GM18870 (cell line): ENCODE measurements at regions not wholly inside any gene's neighbourhood (a gene's known extent, or its start where the extent isn't known, plus 50 kb on each side); places are given as distances from the start of the nearest gene placed in this dataset.

Source experiments
- ATAC-seq: cut with Tn5 transposase; IDR thresholded peaks from one replicate; pipeline ENCODE4 v1.9.1; 2021; ENCODE audit warnings: moderate library complexity; ENCODE audit not compliant: unreplicated experiment

DNA sequence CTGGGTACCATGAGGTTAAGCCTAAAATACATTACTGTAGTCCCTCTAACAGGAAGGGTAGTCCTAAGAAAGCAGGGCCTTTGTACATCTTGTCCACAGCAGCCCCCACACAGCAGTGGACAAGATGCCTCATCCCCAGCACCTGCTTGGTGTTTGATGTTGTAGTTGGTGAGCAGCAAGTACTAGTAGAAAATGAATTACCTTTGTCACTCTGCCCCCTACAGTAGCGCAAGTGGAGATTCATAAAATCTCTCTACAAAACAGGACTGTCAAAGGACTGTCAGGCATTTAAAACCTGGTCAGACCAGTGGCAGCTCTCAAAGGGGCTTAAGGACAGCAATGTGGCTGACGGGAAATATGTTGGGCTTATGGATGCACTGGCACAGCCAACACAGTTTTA is 122.5 kb downstream of the TMEM174 start:
- no peak for ATAC-seq

DNA sequence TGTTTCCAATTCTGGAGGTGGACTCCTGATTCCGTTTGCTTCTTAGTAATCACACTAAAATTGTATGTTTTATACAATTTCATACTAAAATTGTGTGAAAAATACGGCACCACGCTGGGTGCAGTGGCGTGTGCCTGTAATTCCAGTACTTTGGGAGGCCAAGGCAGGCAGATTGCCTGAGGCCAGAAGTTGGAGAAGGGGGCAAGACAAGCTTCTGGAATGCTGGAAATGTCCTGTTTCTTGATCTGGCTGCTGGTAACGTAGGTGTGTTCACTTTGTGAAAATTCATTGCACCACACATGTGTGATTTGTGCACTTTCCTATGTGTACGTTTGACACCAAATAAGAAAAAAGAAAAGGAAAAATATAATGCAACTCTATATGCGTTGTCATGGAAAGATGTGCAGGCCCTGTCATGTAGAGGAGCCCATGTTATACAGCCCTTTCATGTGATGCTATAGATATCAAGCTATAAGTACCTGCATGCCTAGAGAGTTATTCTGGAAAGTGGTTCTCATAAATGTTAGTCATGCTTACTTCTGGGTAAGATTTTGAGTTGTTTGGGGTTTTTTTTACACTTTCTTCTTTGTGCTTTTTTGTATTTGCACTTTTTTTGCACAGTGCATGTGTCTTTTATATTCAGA is 119.9 kb downstream of the TMEM174 start:
- ATAC-seq = no peak

- no peak for ATAC-seq
Measured at GRCh38 chr5:73291873-73292272, 118.9 kb downstream of the TMEM174 start.

DNA sequence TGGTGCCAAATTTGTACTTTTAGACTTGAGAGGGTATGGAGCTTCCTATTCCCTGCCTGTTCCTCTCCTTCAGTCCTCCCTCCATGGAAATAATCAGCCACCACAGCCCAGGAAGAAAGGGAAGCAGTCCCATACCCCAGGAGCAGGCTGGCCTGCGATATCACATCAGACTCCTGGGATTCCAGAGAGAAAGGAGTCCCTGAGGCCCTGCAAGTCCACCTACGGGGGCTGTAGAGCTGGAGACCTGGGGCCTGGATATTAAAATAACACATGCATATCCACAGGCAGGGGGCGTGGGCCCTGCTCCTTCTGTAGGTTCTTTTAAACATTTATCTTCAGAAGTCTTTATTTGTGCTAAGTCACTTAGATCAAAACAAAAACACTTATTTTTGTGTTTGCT is 117.2 kb downstream of the TMEM174 start:
- ATAC-seq = no peak

GRCh38 chr5:73288803-73289720 is 116.1 kb downstream of the TMEM174 start:
- no peak for ATAC-seq

DNA sequence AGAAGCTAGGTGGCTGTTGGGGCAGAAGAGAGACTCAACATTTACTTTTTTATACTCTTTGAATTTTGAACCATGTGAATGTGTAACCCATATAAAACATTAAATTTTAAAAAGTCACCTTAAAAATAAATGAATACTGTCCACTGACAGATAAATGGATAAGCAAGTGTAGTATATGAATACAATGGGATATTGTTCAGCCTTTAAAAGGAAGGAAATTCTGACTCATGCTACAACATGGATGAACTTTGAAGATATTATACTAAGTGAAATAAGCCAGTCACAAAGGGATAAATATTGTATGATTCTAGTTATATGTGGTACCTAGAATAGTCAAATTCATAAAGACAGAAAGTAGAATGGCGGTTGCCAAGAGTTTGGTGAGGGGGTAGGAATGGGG is 113.9 kb downstream of the TMEM174 start:
- ATAC-seq = no peak

- ATAC-seq = no peak
Measured at GRCh38 chr5:73284985-73285384, 112.0 kb downstream of the TMEM174 start.

DNA sequence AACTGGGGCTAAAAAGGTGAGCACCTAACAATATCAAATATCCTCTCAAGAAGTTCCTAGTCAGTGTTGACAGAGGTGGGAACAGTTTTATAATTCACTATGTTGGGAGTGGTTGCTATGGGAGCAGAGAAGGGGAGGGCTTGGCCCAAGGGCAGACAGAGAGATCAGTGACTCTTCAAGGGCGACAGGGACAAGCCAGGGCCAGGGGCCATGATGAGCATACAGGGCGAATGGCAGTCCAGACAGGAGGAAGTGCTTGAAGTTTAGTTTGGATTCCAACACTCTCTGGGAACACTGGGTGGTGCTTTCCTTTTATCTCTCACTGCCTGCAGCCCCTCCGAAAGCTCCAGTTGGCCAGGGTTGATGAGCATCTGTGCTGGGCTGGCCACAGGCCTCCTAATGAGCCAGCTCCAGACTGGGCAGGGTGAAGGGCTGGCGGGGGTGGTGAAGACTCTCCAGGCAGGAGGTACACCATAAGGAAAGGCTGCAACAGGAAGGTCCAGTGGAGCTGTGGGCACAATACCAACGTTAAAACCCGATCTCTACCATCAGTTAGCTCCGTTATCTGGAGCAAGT is 111.3 kb downstream of the TMEM174 start:
- ATAC-seq = no peak

DNA sequence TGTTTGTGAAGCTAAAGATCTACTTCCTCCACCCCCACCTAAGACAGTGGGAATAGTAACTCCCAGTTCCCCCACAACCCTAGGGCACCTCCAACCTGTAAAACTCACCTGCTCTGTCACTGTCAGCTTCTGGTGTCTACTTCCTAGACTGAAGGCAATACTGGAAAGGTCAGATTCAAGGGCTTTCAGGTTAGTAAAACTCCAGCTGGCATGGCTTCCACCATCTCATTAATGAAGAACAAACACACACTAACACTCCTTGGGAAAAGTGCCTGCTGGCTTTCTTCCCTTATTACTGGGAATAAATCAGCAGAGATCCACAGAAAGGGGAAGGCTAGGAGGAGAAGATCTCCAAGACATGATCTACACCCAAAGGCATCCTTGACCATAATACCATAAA is 109.9 kb downstream of the TMEM174 start:
- no peak for ATAC-seq

DNA sequence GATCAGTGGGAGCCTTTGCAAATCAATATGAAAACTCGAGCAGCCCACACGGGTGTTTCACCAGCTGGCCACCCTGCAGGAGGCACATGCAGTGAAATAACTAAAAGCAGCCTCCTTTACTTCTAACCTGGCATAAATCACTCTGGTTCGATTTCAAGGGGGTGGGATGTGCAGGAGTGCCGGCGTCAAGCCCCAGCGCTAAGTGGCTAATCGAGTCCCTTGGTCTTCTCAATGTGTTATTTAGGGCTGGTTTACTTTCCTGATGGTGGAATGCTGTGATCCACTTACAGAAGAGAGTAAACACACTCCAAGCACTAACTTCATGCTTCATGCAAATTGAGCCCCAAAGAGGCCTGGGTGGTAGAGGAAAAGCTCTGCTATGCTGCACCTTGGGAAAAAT is 109.4 kb downstream of the TMEM174 start:
- no peak for ATAC-seq

GRCh38 chr5:73280821-73281746 is 108.1 kb downstream of the TMEM174 start:
- ATAC-seq = no peak

GRCh38 chr5:73280386-73280785 is 107.4 kb downstream of the TMEM174 start:
- no peak for ATAC-seq

GRCh38 chr5:73279805-73280204 is 106.8 kb downstream of the TMEM174 start:
- no peak for ATAC-seq

DNA sequence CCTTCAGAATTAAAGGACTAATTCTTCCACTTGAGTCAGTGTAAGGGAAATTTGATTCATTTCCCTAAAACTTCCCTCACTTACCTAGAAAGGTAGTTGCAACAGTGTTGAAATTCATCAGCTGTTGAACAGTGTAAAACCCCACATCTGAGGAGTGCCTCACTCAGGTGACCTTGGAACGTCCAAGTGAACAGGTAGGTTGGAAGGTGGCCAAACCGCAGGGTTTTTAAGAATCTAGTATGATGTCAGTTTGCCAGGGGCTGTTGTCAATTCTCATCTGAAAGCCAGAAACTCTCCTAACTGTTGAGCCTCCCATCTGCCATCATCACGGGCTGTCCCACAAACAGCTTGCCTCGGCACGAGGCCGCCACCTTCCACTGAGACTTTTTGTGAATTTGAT is 105.7 kb downstream of the TMEM174 start:
- no peak for ATAC-seq

- ATAC-seq = no peak
Measured at GRCh38 chr5:73274881-73275663, 102.1 kb downstream of the TMEM174 start.

GRCh38 chr5:73274121-73274520 is 101.1 kb downstream of the TMEM174 start:
- ATAC-seq = no peak

GRCh38 chr5:73273379-73274050 is 100.5 kb downstream of the TMEM174 start:
- ATAC-seq = no peak

DNA sequence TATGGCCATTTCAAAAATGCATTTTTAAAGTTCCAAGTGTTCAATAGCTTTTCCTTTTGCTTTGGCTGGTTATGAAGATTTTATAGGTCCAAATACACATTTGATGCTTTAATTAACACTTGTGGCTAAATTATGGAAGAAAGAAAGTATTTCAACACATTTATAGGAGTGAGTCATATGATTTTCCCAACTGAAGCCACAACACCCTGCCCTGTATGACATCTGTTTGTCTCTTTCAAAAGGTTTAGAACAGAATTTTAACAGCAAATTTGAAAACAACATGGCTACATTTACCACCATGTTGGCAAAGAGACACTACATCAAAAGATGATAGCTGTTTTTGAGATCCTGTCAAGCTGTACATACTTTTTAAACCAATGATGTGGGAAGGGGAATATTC is 99.4 kb downstream of the TMEM174 start:
- no peak for ATAC-seq

GRCh38 chr5:73268826-73269225 is 95.8 kb downstream of the TMEM174 start:
- ATAC-seq = no peak
